ENCODE measurements at regions not wholly inside any gene's neighbourhood (a gene's known extent, or its start where the extent isn't known, plus 50 kb on each side); places are given as distances from the start of the nearest gene placed in this dataset.

- Histone ChIP-seq H3K4me1 (no peaks in the 10 kb centered on the region), H3K27ac (no peak overlapping the region), H3K36me3 (ENCODE audit: insufficient read depth in 1 of 2, low read depth in 1 of 2) (no peaks in the 10 kb centered on the region), H3K9me3 (no peaks in the 10 kb centered on the region), H3K4me3 (no peak overlapping the region), H3K27me3 (ENCODE audit: insufficient read depth in 3 of 3, low read length in 2 of 3) (no peaks in the 10 kb centered on the region)
- intact Hi-C loops (cut with DNase I) = no loop called here
- TF ChIP-seq, protein P1, sequence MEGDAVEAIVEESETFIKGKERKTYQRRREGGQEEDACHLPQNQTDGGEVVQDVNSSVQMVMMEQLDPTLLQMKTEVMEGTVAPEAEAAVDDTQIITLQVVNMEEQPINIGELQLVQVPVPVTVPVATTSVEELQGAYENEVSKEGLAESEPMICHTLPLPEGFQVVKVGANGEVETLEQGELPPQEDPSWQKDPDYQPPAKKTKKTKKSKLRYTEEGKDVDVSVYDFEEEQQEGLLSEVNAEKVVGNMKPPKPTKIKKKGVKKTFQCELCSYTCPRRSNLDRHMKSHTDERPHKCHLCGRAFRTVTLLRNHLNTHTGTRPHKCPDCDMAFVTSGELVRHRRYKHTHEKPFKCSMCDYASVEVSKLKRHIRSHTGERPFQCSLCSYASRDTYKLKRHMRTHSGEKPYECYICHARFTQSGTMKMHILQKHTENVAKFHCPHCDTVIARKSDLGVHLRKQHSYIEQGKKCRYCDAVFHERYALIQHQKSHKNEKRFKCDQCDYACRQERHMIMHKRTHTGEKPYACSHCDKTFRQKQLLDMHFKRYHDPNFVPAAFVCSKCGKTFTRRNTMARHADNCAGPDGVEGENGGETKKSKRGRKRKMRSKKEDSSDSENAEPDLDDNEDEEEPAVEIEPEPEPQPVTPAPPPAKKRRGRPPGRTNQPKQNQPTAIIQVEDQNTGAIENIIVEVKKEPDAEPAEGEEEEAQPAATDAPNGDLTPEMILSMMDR (IDR thresholded peaks at IDR 0.05) = no peak
- WGBS, 3 donors = 88 to 89% (median 88%) methylated on average over 3 of the region's 3 CpGs
- DNase-seq (no peak), ATAC-seq (no peak)
Observed at GRCh38 chr2:215876139-215876936, 137.0 kb downstream of the MREG start.

DNA sequence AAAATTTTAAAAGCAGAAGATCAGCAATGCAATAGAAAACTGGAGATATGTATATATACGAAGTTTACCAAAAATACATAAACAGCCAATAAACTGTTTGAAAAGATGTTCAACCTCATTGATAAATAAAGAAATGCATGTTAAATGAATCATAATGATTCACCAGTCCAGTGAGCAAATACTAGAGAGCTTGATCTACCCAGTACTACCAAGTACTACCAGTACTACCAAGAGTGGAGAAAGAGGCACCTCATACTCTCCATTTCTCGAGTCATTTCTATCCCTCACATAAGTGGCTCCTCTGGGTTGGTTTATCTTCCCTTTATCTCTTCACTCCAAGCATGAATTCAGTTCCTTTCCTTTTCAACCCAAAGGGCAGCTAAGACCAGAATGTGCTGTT, 138.9 kb downstream of the MREG start:
- Histone ChIP-seq H3K4me3 (no peak overlapping the region), H3K27me3 (ENCODE audit: insufficient read depth in 3 of 3, low read length in 2 of 3) (no peaks in the 10 kb centered on the region), H3K27ac (no peak overlapping the region), H3K36me3 (ENCODE audit: insufficient read depth in 1 of 2, low read depth in 1 of 2) (no peaks in the 10 kb centered on the region), H3K9me3 (no peaks in the 10 kb centered on the region), H3K4me1 (no peaks in the 10 kb centered on the region)
- TF ChIP-seq, protein P1 (IDR thresholded peaks at IDR 0.05) = no peak
- ATAC-seq (no peak), DNase-seq (no peak)
- intact Hi-C loops (cut with DNase I) = no loop called here
- 91 to 96% (median 94%) methylated on average over 2 of the region's 2 CpGs for WGBS, 3 donors

GRCh38 chr2:215870986-215871385, 142.4 kb downstream of the MREG start:
- H3K27me3 ChIP-seq (ENCODE audit: insufficient read depth in 3 of 3, low read length in 2 of 3) = peaks cover 0 to 2% (median 0%) of the 10 kb centered on the region in 3 donors
- no peaks in the 10 kb centered on the region for H3K4me1 ChIP-seq
- H3K9me3 ChIP-seq = no peaks in the 10 kb centered on the region
- WGBS, 3 donors = 93 to 98% (median 94%) methylated on average over 2 of the region's 2 CpGs
- DNase-seq (no peak), ATAC-seq (peak in 2 of 4 donors; percentile 35 to 59)
- TF ChIP-seq, protein P1 (IDR thresholded peaks at IDR 0.05) = no peak
- no peak overlapping the region for H3K27ac ChIP-seq
- intact Hi-C loops (cut with DNase I) = no loop called here
- H3K4me3 ChIP-seq = no peak overlapping the region
- no peaks in the 10 kb centered on the region for H3K36me3 ChIP-seq (ENCODE audit: insufficient read depth in 1 of 2, low read depth in 1 of 2)

- intact Hi-C loops (cut with DNase I) = no loop called here
- peak in 1 of 2 donors; percentile 34 for DNase-seq
- Histone ChIP-seq H3K4me3 (no peak overlapping the region), H3K27me3 (ENCODE audit: insufficient read depth in 3 of 3, low read length in 2 of 3) (peaks cover 0 to 2% (median 0%) of the 10 kb centered on the region in 3 donors), H3K4me1 (no peaks in the 10 kb centered on the region), H3K27ac (no peak overlapping the region), H3K36me3 (ENCODE audit: insufficient read depth in 1 of 2, low read depth in 1 of 2) (no peaks in the 10 kb centered on the region), H3K9me3 (no peaks in the 10 kb centered on the region)
- TF ChIP-seq, protein P1 (IDR thresholded peaks at IDR 0.05) = no peak
- ATAC-seq = peak in 2 of 4 donors; percentile 36 to 53
- 79 to 86% (median 83%) methylated on average over 3 of the region's 3 CpGs for WGBS, 3 donors
Observed at GRCh38 chr2:215870088-215870490, 143.3 kb downstream of the MREG start.

Measured in psoas muscle (tissue), 7 donors.